ENCODE measurements at regions not wholly inside any gene's neighbourhood (a gene's known extent, or its start where the extent isn't known, plus 50 kb on each side); places are given as distances from the start of the nearest gene placed in this dataset.

- Histone ChIP-seq H3K27me3 (replicated peaks; ENCODE audit: insufficient read depth) (no peaks in the 10 kb centered on the region), H3F3A (ENCODE audit: insufficient read depth) (no peaks in the 10 kb centered on the region), H3K9me3 (ENCODE audit: low read depth) (no peaks in the 10 kb centered on the region), H3K4me2 (ENCODE audit: unreplicated experiment) (no peak overlapping the region), H3K4me3 (no peak overlapping the region), H3K36me3 (ENCODE audit: low read depth) (no peaks in the 10 kb centered on the region), H3K79me2 (ENCODE audit: insufficient read depth) (peaks cover 8% of the 10 kb centered on the region), H3K9ac (no peak overlapping the region), H3K4me1 (ENCODE audit: insufficient read depth) (no peaks in the 10 kb centered on the region), H3K27ac (no peak overlapping the region), H4K20me1 (ENCODE audit: insufficient read depth) (no peaks in the 10 kb centered on the region), H3K9me2 (ENCODE audit: insufficient read depth) (no peaks in the 10 kb centered on the region), H2AFZ (no peak overlapping the region)
- 99 to 100% methylated on average over 4 of the region's 4 CpGs for WGBS, 2 experiments (ENCODE audit: low coverage in 1 of 2, low lambda C conversion rate in 2 of 2, missing lambda C conversion rate in 2 of 2)
- in situ Hi-C loops (cut with MboI) = no loop called here
- no peak for DNase-seq
- no peak for TF ChIP-seq EZH2 (IDR thresholded peaks at IDR 0.05; ENCODE audit: insufficient read depth, poor library complexity, severe bottlenecking)
- no peak for TF ChIP-seq EZH2phosphoT487 (IDR thresholded peaks at IDR 0.05; ENCODE audit: insufficient read depth, low read depth)
Measured at GRCh38 chr2:111239107-111239506, 118.4 kb downstream of the BCL2L11 start.

DNA sequence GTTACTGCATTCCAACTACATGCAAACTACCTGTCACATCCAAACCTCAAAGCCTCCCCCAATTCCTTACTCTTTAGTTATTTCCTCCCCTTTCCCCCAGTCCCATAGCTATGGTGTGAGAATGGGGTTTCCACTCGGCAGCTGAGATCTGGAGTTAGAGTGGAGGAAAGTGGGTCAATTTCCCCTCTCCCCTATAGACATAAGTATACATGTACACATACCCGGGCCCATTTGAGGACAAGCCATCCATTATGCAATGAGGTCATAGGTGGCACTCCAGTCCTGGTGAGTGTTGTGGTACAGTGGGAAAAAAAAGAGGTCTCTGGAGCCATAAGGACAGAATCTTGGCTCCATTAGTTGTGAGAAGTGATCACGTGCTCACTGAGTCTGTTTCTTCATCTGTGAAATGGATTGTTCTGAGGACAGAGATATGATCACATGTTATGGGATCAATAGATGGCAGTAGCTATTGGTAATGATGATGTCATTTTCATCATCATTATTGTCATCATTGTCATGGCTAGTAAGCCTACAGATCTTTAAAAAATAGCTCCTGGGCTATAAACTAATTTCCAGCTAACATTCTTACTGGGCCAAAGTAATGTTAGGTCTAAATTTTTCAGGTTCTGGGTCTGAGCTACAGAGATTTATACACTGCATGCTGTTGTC, 119.0 kb downstream of the BCL2L11 start:
- in situ Hi-C loops (cut with MboI) = no loop called here
- DNase-seq = no peak
- no peaks in the 10 kb centered on the region for H4K20me1 ChIP-seq (ENCODE audit: insufficient read depth)
- no peak overlapping the region for H3K4me3 ChIP-seq
- no peaks in the 10 kb centered on the region for H3F3A ChIP-seq (ENCODE audit: insufficient read depth)
- no peak for TF ChIP-seq EZH2 (IDR thresholded peaks at IDR 0.05; ENCODE audit: insufficient read depth, poor library complexity, severe bottlenecking)
- no peak for TF ChIP-seq EZH2phosphoT487 (IDR thresholded peaks at IDR 0.05; ENCODE audit: insufficient read depth, low read depth)
- WGBS, 2 experiments (ENCODE audit: low coverage in 1 of 2, low lambda C conversion rate in 2 of 2, missing lambda C conversion rate in 2 of 2) = 94 to 97% methylated on average over 3 of the region's 3 CpGs
- H3K9me3 ChIP-seq (ENCODE audit: low read depth) = no peaks in the 10 kb centered on the region
- no peak overlapping the region for H3K27ac ChIP-seq
- no peaks in the 10 kb centered on the region for H3K4me1 ChIP-seq (ENCODE audit: insufficient read depth)
- no peak overlapping the region for H2AFZ ChIP-seq
- H3K9ac ChIP-seq = no peak overlapping the region
- no peaks in the 10 kb centered on the region for H3K9me2 ChIP-seq (ENCODE audit: insufficient read depth)
- no peak overlapping the region for H3K4me2 ChIP-seq (ENCODE audit: unreplicated experiment)
- H3K79me2 ChIP-seq (ENCODE audit: insufficient read depth) = peaks cover 8% of the 10 kb centered on the region
- no peaks in the 10 kb centered on the region for H3K36me3 ChIP-seq (ENCODE audit: low read depth)
- H3K27me3 ChIP-seq (replicated peaks; ENCODE audit: insufficient read depth) = no peaks in the 10 kb centered on the region

DNA sequence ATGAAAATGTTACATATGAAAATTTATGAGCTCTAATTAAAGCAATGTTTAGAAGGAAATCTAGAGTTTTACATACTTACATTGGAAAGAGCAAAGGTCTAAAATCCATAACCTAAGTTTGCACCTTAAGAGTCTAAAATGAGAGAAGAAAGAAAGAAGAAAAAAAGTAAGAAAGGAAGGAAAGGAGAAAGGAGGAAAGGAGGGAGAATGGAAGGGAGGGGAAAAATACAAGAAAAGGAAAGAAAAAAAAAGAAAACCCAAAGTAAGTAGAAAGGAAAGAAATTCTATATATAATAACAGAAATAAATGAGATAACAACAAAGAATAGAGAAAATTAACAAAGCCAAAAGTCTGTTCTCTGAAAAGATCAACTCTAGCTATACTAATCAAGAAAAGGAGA, 122.6 kb downstream of the BCL2L11 start:
- H3K9me2 ChIP-seq (ENCODE audit: insufficient read depth) = no peaks in the 10 kb centered on the region
- H2AFZ ChIP-seq = no peak overlapping the region
- no peak overlapping the region for H3K4me3 ChIP-seq
- H3K79me2 ChIP-seq (ENCODE audit: insufficient read depth) = peaks cover 8% of the 10 kb centered on the region
- no peaks in the 10 kb centered on the region for H3K9me3 ChIP-seq (ENCODE audit: low read depth)
- no peak overlapping the region for H3K4me2 ChIP-seq (ENCODE audit: unreplicated experiment)
- H3K4me1 ChIP-seq (ENCODE audit: insufficient read depth) = no peaks in the 10 kb centered on the region
- 0 out of 2 replicates have a peak, but pooled peaks cover 4% of the 10 kb centered on the region for H3K36me3 ChIP-seq (ENCODE audit: low read depth)
- TF ChIP-seq EZH2 (IDR thresholded peaks at IDR 0.05; ENCODE audit: insufficient read depth, poor library complexity, severe bottlenecking) (no peak), EZH2phosphoT487 (IDR thresholded peaks at IDR 0.05; ENCODE audit: insufficient read depth, low read depth) (no peak)
- no peaks in the 10 kb centered on the region for H4K20me1 ChIP-seq (ENCODE audit: insufficient read depth)
- no peak for DNase-seq
- no peak overlapping the region for H3K9ac ChIP-seq
- no peaks in the 10 kb centered on the region for H3K27me3 ChIP-seq (replicated peaks; ENCODE audit: insufficient read depth)
- in situ Hi-C loops (cut with MboI) = no loop called here
- no peaks in the 10 kb centered on the region; the same call in 1 of the 2 replicates for H3F3A ChIP-seq (ENCODE audit: insufficient read depth)
- H3K27ac ChIP-seq = no peak overlapping the region

DNA sequence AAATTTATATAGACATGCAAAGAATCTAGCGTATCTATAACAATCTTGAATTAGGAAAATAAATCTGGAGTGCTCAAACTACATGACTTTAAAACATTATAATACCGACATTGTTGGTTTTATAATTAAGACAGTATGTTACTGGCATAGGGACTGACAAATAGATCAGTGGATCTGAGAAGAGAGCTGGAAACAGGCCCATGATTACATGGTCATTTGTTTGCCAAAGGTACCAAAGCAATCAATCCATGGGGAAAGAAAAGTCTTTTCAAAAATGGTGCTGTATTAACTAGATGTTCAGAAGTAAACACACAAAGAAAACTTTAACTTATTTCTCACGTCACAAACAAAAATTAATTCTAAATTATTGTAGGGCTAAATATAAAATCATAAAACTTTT, 124.2 kb downstream of the BCL2L11 start:
- no peaks in the 10 kb centered on the region for H3K4me1 ChIP-seq (ENCODE audit: insufficient read depth)
- in situ Hi-C loops (cut with MboI) = no loop called here
- H3F3A ChIP-seq (ENCODE audit: insufficient read depth) = no peaks in the 10 kb centered on the region; the same call in 1 of the 2 replicates
- no peak overlapping the region for H3K9ac ChIP-seq
- TF ChIP-seq EZH2phosphoT487 (IDR thresholded peaks at IDR 0.05; ENCODE audit: insufficient read depth, low read depth) (no peak), EZH2 (IDR thresholded peaks at IDR 0.05; ENCODE audit: insufficient read depth, poor library complexity, severe bottlenecking) (no peak)
- peaks cover 13% of the 10 kb centered on the region for H3K79me2 ChIP-seq (ENCODE audit: insufficient read depth)
- H3K36me3 ChIP-seq (ENCODE audit: low read depth) = 0 out of 2 replicates have a peak, but pooled peaks cover 4% of the 10 kb centered on the region
- H3K9me2 ChIP-seq (ENCODE audit: insufficient read depth) = no peaks in the 10 kb centered on the region
- H3K4me3 ChIP-seq = no peak overlapping the region
- no peaks in the 10 kb centered on the region for H4K20me1 ChIP-seq (ENCODE audit: insufficient read depth)
- H3K27ac ChIP-seq = no peak overlapping the region
- H2AFZ ChIP-seq = no peak overlapping the region
- H3K9me3 ChIP-seq (ENCODE audit: low read depth) = no peaks in the 10 kb centered on the region
- WGBS, 2 experiments (ENCODE audit: low coverage in 1 of 2, low lambda C conversion rate in 2 of 2, missing lambda C conversion rate in 2 of 2) = 59 to 60% methylated on average over 3 of the region's 3 CpGs
- no peaks in the 10 kb centered on the region for H3K27me3 ChIP-seq (replicated peaks; ENCODE audit: insufficient read depth)
- H3K4me2 ChIP-seq (ENCODE audit: unreplicated experiment) = no peak overlapping the region
- no peak for DNase-seq

All from GM23248 (cell line).